IMR-90 (cell line): ENCODE measurements at regions not wholly inside any gene's neighbourhood (a gene's known extent, or its start where the extent isn't known, plus 50 kb on each side); places are given as distances from the start of the nearest gene placed in this dataset.
"Not testable (repeated sequence)": the region's sequence is repeated elsewhere in the genome, so short reads cannot be mapped to it uniquely, and the experiment has no call there.

Experiments
- ATAC-seq: fragments of 200-7000 bp; cut with Tn5 transposase; 2 replicates; pipeline ENCODE4 v1.9.1; 2020; ENCODE audit warnings: low read depth, mild to moderate bottlenecking, moderate library complexity
- BruUV-seq: library from RNA; stranded (reverse); fragments of 400-500 nt; replicated peaks from 2 replicates; lab custom pipeline; 2021; lab: Mats Ljungman, UMichigan
- CTCF ChIA-PET: fragments of 300-600 bp; formaldehyde crosslinking; extraction: SDS; loops from one replicate; lab custom pipeline; 2021; ENCODE audit warnings: antibody characterized with exemption; lab: Yijun Ruan, JAX
- POLR2A ChIA-PET: fragments of 300-600 bp; sonication (Branson Sonifier 250); formaldehyde crosslinking; loops from one replicate; lab custom pipeline; 2022; ENCODE audit warnings: antibody characterized with exemption; ENCODE audit not compliant: unreplicated experiment; lab: Charles Lee
- DNase-seq: peaks from one replicate; pipeline ENCODE4 v3.0.0; 2013
- H2AFZ ChIP-seq: replicated peaks from 2 replicates; pipeline ENCODE3; 2013; ENCODE audit warnings: low read length, mild to moderate bottlenecking; ENCODE audit not compliant: poor library complexity
- H2AK5ac ChIP-seq: 2 replicates; pipeline ENCODE4 v1.6.1; 2013; ENCODE audit warnings: low read depth, low read length, inconsistent platforms
- H2AK9ac ChIP-seq: replicated peaks from 2 replicates; pipeline ENCODE3; 2013; ENCODE audit warnings: mild to moderate bottlenecking, low read depth, low read length, moderate library complexity; ENCODE audit not compliant: poor library complexity
- H2BK120ac ChIP-seq: 2 replicates; pipeline ENCODE4 v1.6.1; 2013; ENCODE audit warnings: low read depth, low read length, inconsistent platforms
- H2BK15ac ChIP-seq: 3 replicates; pipeline ENCODE4 v1.6.1; 2013; ENCODE audit warnings: low read depth, low read length, inconsistent platforms
- H2BK20ac ChIP-seq: 2 replicates; pipeline ENCODE4 v1.6.1; 2013; ENCODE audit warnings: low read depth, mild to moderate bottlenecking, inconsistent platforms, low read length, moderate library complexity
- H2BK5ac ChIP-seq: 2 replicates; pipeline ENCODE4 v1.6.1; 2013; ENCODE audit warnings: mild to moderate bottlenecking, low read depth, low read length, inconsistent platforms; ENCODE audit not compliant: poor library complexity, severe bottlenecking
- H3K14ac ChIP-seq: replicated peaks from 2 replicates; pipeline ENCODE4 v1.6.1; 2013; ENCODE audit warnings: low read depth, low read length, inconsistent platforms
- H3K18ac ChIP-seq: 2 replicates; pipeline ENCODE4 v1.6.1; 2013; ENCODE audit warnings: low read depth, low read length, control low read depth
- H3K23ac ChIP-seq: 2 replicates; pipeline ENCODE4 v1.6.1; 2013; ENCODE audit warnings: low read depth, low read length, inconsistent platforms
- H3K27ac ChIP-seq: 2 replicates; pipeline ENCODE4 v1.5.1; 2013; ENCODE audit warnings: mild to moderate bottlenecking, control low read depth, low read length; ENCODE audit not compliant: insufficient read depth
- H3K27me3 ChIP-seq: 2 replicates; pipeline ENCODE4 v1.6.1; 2013; ENCODE audit warnings: low read length; ENCODE audit not compliant: control insufficient read depth, insufficient read depth
- H3K36me3 ChIP-seq: 2 replicates; pipeline ENCODE4 v1.6.1; 2013; ENCODE audit warnings: low read length, mixed read lengths; ENCODE audit not compliant: control insufficient read depth, insufficient read depth
- H3K4ac ChIP-seq: 2 replicates; pipeline ENCODE4 v1.6.1; 2013; ENCODE audit warnings: low read depth, low read length, inconsistent platforms
- H3K4me1 ChIP-seq: 2 replicates; pipeline ENCODE4 v1.6.1; 2013; ENCODE audit warnings: low read length, mixed read lengths; ENCODE audit not compliant: control insufficient read depth, insufficient read depth
- H3K4me2 ChIP-seq: 2 replicates; pipeline ENCODE4 v1.6.1; 2013; ENCODE audit warnings: low read depth, mild to moderate bottlenecking, control low read depth, low read length, moderate library complexity
- H3K4me3 ChIP-seq: 2 replicates; pipeline ENCODE4 v1.5.1; 2013; ENCODE audit warnings: low read depth, mild to moderate bottlenecking, control low read depth, low read length, moderate library complexity; ENCODE audit not compliant: insufficient read depth
- H3K56ac ChIP-seq: 2 replicates; pipeline ENCODE4 v1.6.1; 2013; ENCODE audit warnings: low read length, inconsistent platforms; ENCODE audit not compliant: insufficient read depth; ENCODE audit errors: extremely low read depth
- H3K79me1 ChIP-seq, 2 experiments: 2 replicates each; pipeline ENCODE4 v1.6.1; 2013; ENCODE audit warnings: low read length in 2 of 2, inconsistent platforms in 1 of 2, low read depth in 1 of 2
- H3K9ac ChIP-seq: 2 replicates; pipeline ENCODE4 v1.6.1; 2013; ENCODE audit warnings: low read depth, low read length, control low read depth
- H3K9me1 ChIP-seq: 2 replicates; pipeline ENCODE4 v1.6.1; 2013; ENCODE audit warnings: low read length, inconsistent platforms; ENCODE audit not compliant: insufficient read depth
- H3K9me3 ChIP-seq: 2 replicates; pipeline ENCODE4 v1.6.1; 2013; ENCODE audit warnings: low read length; ENCODE audit not compliant: control insufficient read depth, insufficient read depth
- H4K20me1 ChIP-seq: 2 replicates; pipeline ENCODE4 v1.6.1; 2013; ENCODE audit warnings: low read length, inconsistent platforms; ENCODE audit not compliant: insufficient read depth
- H4K5ac ChIP-seq: 2 replicates; pipeline ENCODE4 v1.6.1; 2013; ENCODE audit warnings: mild to moderate bottlenecking, low read depth, low read length, control low read depth
- H4K8ac ChIP-seq, 2 experiments: 2 replicates each; pipeline ENCODE4 v1.6.1; 2013; ENCODE audit warnings: low read depth in 2 of 2, low read length in 2 of 2, control low read depth in 1 of 2, inconsistent platforms in 1 of 2
- H4K91ac ChIP-seq: 2 replicates; pipeline ENCODE4 v1.6.1; 2013; ENCODE audit warnings: low read depth, low read length, inconsistent platforms; ENCODE audit not compliant: insufficient read depth
- BHLHE40 ChIP-seq: fragments of 150-350 bp; IDR thresholded peaks from 2 replicates; pipeline ENCODE4 v1.6.1; 2016; ENCODE audit warnings: mild to moderate bottlenecking, low read depth, low read length
- CEBPB ChIP-seq: IDR thresholded peaks from 2 replicates; pipeline ENCODE4 v1.6.1; 2012; ENCODE audit warnings: low read depth, low read length, improper control_type of control experiment
- SMC3 ChIP-seq: fragments of 150-350 bp; IDR thresholded peaks from 2 replicates; pipeline ENCODE4 v1.6.1; 2016; ENCODE audit warnings: low read depth, mild to moderate bottlenecking, antibody characterized with exemption, low read length, moderate library complexity
- WGBS, 2 experiments: methylation state at CpG; one replicate each; pipeline versions ENCODE4 v1.1.5 to v1.1.7; 2013; ENCODE audit warnings: missing lambda C conversion rate in 2 of 2; ENCODE audit not compliant: insufficient read length in 1 of 2; ENCODE audit errors: extremely low coverage in 2 of 2; 5-methylcytosine and 5-hydroxymethylcytosine counted together
- dilution Hi-C: fragments of 300-500 bp; cut with HindIII; formaldehyde crosslinking; loops from one replicate; pipeline ENCODE4 v1.14.3; 2018; ENCODE audit warnings: low sequenced_read_pairs; ENCODE audit not compliant: unreplicated experiment
- in situ Hi-C: fragments of 300-500 bp; cut with MboI; formaldehyde crosslinking; loops from 3 replicates; pipeline ENCODE4 v1.14.3; 2019; ENCODE audit warnings: low sequenced_read_pairs, inconsistent platforms, mixed read lengths
- intact Hi-C: fragments of 100-400 bp; cut with micrococcal nuclease; formaldehyde crosslinking; loops from 2 replicates; pipeline ENCODE4 v1.10.0; 2022

GRCh38 chr5:57632937-57633336 lies 150.3 kb upstream of the ACTBL2 start:
- Histone ChIP-seq H3K27me3 (no peaks in the 10 kb centered on the region), H3K36me3 (no peaks in the 10 kb centered on the region), H3K9ac (no peak overlapping the region), H3K18ac (no peak overlapping the region), H2BK20ac (no peak overlapping the region), H4K5ac (no peak overlapping the region), H2BK15ac (no peak overlapping the region), H3K4ac (no peak overlapping the region), H4K8ac (no peak overlapping the region), H3K4me2 (no peak overlapping the region), H2AFZ (no peak overlapping the region), H3K27ac (no peak overlapping the region), H3K79me1 (no peaks in the 10 kb centered on the region), H3K56ac (no peak overlapping the region), H3K14ac (no peak overlapping the region), H3K9me1 (no peaks in the 10 kb centered on the region), H2BK120ac (no peak overlapping the region), H3K9me3 (no peaks in the 10 kb centered on the region), H2BK5ac (no peak overlapping the region), H3K4me1 (no peaks in the 10 kb centered on the region), H4K20me1 (no peaks in the 10 kb centered on the region), H2AK9ac (no peak overlapping the region), H3K4me3 (no peak overlapping the region), H2AK5ac (no peak overlapping the region), H4K91ac (no peak overlapping the region), H3K23ac (no peak overlapping the region)
- DNase-seq (no peak), ATAC-seq (no peak)
- in situ Hi-C loops (no loop called here), intact Hi-C loops (no loop called here), dilution Hi-C loops (no loop called here)
- WGBS, 2 experiments, result no CpG with 5 or more reads among the region's 1 CpG
- CTCF ChIA-PET, result interaction anchor here (0.9 kb wide), 1 partner anchor 133 kb away, joined by 4 read pairs; no protein-coding TSS in a partner anchor
- BruUV-seq, result no TSS peak
- TF ChIP-seq CEBPB (no peak), BHLHE40 (no peak), SMC3 (no peak)
- POLR2A ChIA-PET, result no interaction called here

GRCh38 chr5:57631139-57631538 lies 148.5 kb upstream of the ACTBL2 start:
- H4K5ac ChIP-seq, ATAC-seq, CTCF ChIA-PET, H3K27ac ChIP-seq, H3K4ac ChIP-seq, H2BK5ac ChIP-seq, H2BK120ac ChIP-seq, H3K4me1 ChIP-seq, H3K9me1 ChIP-seq, H3K4me2 ChIP-seq, H2BK20ac ChIP-seq, H2BK15ac ChIP-seq, H2AFZ ChIP-seq, H4K8ac ChIP-seq, H4K20me1 ChIP-seq, dilution Hi-C loops, H2AK9ac ChIP-seq, H3K27me3 ChIP-seq, POLR2A ChIA-PET, H3K9ac ChIP-seq, DNase-seq, H4K91ac ChIP-seq, H3K23ac ChIP-seq, H3K9me3 ChIP-seq, H2AK5ac ChIP-seq, intact Hi-C loops, in situ Hi-C loops, H3K79me1 ChIP-seq, H3K18ac ChIP-seq, H3K56ac ChIP-seq, H3K36me3 ChIP-seq, H3K4me3 ChIP-seq, BruUV-seq, H3K14ac ChIP-seq: not testable (repeated sequence)
